ELF-1 (cell line): ENCODE measurements at regions not wholly inside any gene's neighbourhood (a gene's known extent, or its start where the extent isn't known, plus 50 kb on each side); places are given as distances from the start of the nearest gene placed in this dataset.
"Not testable (repeated sequence)": the region's sequence is repeated elsewhere in the genome, so short reads cannot be mapped to it uniquely, and the experiment has no call there.

Experiments
- DNase-seq: peaks from one replicate; pipeline ENCODE4 v3.0.0-alpha.2; 2016; ENCODE audit warnings: low read depth, low spot score

- DNase-seq: peak; percentile 30
Measured at GRCh38 chr1:55784941-55785450, 569.8 kb upstream of the USP24 start.

GRCh38 chr1:55781944-55782482, 566.8 kb upstream of the USP24 start:
- no peak for DNase-seq

DNA sequence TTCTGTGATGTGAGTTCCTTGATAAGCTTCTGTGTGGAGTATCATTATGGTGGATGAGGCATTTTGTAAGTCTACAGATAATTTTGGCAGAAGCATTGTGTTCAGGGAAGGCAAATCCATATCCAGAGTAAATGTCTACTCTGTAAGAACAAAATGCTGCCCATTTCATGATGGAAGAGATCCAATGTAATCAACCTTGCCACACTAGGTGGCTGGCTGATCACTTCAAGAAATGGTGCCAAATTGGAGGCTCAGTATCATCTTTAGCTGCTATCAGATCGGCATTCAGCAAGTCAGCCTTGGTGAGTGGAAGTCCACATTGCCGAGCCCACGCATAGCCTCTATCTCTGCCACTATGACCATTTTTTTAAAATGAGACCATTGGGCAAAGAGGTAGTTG, 565.8 kb upstream of the USP24 start:
- DNase-seq: no peak

DNA sequence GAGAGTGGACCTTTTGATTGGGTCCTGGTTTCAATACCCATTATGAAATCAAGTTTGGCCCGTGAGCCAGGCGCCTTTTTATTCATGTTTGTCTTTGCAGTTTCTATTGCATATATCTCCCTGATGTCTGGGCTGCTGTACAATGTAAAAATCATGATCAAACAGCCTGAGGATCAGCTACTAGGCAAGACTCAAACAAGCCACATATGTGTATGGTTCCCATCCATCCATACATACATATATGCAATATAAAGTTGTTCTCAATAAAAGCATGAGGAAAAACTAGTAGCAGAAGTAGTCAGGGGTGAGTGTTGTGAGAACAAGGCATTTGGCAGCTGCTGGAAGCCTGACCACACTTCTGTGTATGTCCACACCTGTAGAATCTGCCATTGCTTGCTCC, 562.4 kb upstream of the USP24 start:
- DNase-seq: no peak

GRCh38 chr1:55775007-55775406, 559.8 kb upstream of the USP24 start:
- DNase-seq: no peak

- DNase-seq: no peak
Measured at GRCh38 chr1:55774446-55774845, 559.3 kb upstream of the USP24 start.

- no peak for DNase-seq
Measured at GRCh38 chr1:55773211-55773940, 558.2 kb upstream of the USP24 start.

DNA sequence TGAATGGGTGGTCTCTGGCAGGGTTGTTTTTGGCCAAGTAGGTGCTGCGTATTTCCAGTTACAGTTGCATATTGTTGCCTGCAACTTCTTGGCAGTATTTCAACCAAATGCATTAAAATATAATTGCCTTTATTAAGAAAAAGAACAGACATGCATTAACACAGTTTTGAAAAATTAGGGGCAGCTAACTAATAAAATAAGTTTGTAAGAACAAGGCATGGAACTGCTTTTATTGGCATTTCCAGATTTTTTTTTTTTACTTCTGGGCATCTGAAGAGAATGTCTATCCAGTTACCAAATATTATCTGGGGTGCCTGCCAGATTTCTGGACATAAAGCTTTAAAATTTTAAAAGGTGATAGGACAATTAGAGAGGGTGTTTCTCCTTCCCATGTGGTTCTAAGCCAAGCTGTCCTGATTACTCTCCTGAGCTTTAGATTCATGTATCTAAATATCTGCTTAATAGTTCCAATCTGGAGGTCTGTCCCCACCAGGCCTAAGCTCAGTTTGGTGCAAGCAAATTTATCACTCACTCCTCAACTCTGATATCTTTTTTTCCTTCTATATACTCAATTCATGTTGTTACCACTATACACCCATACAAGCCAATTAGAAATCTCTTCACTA, 553.3 kb upstream of the USP24 start:
- no peak for DNase-seq

- no peak for DNase-seq
Measured at GRCh38 chr1:55767171-55767570, 552.0 kb upstream of the USP24 start.

GRCh38 chr1:55765505-55765904, 550.3 kb upstream of the USP24 start:
- not testable (repeated sequence) for DNase-seq

GRCh38 chr1:55751776-55752175, 536.6 kb upstream of the USP24 start:
- DNase-seq: no peak

- DNase-seq: no peak
Measured at GRCh38 chr1:55750628-55750995, 535.4 kb upstream of the USP24 start.

GRCh38 chr1:55749975-55750627, 534.9 kb upstream of the USP24 start:
- no peak for DNase-seq

DNA sequence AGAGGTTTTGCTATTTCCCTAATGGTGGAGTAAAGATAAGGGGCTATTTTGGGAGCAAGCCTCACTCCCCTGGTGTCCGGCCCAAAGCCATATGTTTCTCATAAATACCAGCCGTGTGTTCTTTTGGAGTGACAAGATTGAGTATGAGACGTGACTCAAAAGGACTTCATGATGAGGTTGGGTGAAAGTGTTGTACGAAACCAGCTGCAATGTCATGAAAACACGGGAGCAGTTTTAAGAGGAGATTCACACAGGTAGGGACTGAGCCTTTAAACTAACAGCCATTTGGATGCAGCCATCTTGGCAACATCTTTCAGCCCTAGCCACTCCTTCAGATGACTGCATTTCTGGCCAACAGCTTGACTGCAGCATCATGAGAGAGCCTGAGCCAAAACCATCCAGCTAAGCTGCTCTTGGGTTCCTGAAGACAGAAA, 532.3 kb upstream of the USP24 start:
- DNase-seq: no peak

- no peak for DNase-seq
Measured at GRCh38 chr1:55746710-55747109, 531.5 kb upstream of the USP24 start.

- no peak for DNase-seq
Measured at GRCh38 chr1:55741516-55741915, 526.4 kb upstream of the USP24 start.

DNA sequence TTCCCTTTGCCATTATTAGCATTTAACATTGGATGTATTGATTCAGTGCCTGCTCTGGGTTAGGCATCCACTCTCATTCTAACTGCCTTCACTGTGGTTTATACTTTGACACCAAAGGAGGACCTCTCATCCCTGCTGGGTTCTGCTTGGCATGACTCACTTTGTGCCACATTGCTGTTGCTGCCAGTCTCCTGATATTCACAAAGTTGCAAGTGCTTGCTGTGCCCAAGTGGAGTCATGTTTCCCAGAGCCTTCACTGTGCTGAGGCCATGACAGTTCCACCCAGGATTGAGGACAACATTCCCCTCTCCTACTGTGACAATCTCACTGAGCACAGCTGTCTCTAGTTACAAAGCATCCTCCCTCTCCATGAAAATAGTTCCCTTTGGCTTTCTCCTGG, 519.9 kb upstream of the USP24 start:
- DNase-seq: no peak

DNA sequence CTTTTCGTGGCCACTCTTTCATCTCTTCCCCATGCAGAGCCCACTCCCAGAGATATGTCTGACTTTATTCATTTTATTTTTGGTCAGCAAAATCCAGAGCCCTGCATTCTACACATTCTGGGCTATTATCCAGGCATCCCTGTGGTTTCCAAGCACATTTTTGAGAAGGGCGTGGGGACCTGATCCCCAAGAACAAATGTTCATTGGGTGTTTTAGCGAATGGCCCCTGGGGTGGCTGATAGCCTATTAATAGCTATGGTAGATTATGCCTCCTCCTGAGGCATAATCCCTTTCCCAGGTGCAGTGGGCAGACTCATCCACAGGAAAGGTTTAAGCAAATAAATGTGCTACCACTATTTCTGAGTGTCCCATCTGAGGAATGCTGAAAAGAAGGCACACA, 511.8 kb upstream of the USP24 start:
- DNase-seq: no peak

DNA sequence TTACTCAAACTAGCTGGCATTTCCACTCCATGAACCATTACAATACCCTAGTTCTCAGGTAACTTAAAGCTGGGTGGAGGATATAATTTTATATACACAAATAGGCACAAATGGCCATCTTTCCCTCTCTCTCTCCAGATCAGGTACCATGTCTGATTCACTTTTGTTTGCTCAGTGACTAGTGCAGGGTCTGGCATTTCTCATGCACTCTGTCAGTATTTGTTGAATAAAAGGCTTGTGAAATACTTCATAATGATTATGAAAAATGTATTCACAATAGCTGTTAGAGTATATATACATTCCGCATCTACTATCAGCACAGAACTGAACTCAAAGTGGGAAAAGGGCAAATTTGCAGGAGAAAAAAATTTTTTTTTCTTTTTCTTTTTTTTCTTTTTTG, 510.2 kb upstream of the USP24 start:
- no peak for DNase-seq

DNA sequence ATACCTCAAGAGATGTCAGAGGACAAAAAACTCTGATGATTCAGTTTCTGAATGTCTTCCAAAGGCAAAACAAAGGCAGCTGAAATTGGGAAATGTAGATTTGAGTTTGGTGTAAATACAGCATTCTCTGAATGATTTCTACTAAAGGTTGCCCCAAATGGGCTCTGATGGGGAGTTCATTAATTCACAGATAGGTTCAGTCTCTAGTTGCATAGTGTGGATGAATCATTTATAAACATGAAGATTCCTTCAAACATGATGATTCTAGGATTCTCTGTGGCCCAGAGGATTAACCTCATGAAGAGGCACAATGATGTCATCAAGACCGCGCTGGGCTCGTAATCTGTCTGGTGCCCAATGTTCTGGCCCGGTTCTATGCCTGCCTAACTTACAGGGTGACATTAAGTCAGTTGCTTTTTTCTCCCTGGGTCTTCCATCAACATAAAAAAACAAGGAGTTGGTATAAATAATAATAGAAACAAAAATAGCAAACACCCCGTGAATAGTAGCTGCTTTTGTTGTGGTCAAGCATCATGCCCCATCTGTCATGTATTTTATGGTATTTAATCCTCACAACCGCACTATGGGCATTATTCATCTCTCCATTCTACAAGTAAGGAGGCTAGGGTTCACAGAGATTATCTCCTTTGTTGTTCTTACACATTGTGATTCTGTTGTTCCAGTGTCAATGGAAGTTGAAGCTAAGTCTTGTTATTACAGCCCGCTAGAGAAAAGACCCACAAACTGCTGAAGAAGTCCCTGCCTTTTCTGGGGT, 509.6 kb upstream of the USP24 start:
- DNase-seq: no peak

DNA sequence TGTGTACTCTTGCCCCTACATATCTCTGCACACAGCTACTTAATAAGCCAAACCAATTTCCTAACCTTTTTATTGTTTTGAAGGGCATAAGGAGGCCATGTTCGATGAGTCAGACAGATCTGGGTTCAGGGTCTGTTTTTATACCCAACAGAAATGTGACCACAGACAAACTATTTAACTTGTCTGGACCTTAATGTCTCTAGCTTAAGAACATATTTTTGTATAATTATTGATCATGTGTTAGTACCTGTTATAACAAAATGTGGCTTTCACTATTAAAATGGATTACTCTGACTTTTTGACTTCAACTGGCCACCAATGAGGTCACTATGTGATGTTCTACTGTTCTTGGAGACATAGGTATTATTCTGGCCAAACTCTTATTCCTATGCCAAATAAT, 507.8 kb upstream of the USP24 start:
- no peak for DNase-seq

- peak; percentile 10 for DNase-seq
Measured at GRCh38 chr1:55720261-55720660, 505.1 kb upstream of the USP24 start.
